GM19438 (cell line): ENCODE measurements at regions not wholly inside any gene's neighbourhood (a gene's known extent, or its start where the extent isn't known, plus 50 kb on each side); places are given as distances from the start of the nearest gene placed in this dataset.

Experiments used
- ATAC-seq: cut with Tn5 transposase; IDR thresholded peaks from one replicate; pipeline ENCODE4 v1.9.1; 2021; ENCODE audit warnings: low read depth; ENCODE audit not compliant: unreplicated experiment

DNA sequence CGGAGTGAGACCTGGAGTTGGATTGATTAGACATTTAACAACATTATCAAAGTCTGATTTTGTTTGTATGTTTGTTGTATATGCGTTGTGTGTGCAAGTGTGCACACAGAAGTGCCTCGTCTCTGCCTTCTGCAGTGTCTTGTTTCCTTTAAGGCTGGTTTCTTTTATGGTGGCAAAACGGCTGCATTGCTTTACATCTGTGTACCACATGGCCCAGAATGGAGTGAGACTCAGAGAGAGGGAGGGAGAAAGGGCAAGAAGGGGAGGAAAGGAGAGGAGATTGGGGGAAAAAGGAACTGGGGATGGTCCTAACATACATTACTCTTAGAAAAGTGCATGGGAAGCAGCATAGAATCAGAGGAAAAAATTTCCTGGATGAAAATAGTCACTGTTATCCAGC lies 99.7 kb upstream of the WLS start:
- no peak for ATAC-seq

- no peak for ATAC-seq
Observed at GRCh38 chr1:68331117-68331865, 99.0 kb upstream of the WLS start.

GRCh38 chr1:68330391-68330790 lies 98.1 kb upstream of the WLS start:
- ATAC-seq: no peak

DNA sequence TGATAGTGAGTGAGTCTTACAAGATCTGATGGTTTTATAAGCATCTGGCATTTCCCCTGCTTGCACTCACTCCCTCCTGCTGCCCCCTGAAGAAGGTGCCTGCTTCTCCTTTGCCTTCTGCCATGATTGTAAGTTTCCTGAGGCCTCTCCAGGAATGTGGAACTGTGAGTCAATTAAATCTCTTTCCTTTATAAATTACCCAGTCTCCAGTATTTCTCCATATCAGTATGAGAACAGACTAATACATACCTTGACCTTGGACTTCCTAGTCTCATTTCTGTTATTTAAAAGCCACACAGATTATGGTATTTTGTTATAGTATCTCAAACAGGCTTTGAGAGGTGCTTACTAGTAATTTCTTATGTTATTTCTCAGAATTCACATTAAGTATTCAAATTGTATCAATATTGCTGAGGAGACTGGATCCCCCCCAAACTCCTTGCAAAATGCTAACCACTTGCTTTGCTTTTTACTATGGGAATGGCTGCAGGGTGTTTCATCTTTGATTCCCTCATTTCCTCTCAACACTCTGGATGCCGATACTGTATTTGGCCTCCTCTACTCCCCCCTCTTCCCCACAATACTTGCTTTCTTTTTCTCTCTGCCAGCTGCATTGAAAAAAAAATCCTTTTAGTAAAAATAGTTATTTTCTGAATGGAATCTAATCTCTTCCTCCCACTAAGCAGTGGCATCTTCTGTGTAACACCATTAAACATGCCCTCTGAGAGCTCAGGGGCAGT lies 96.9 kb upstream of the WLS start:
- ATAC-seq: no peak

GRCh38 chr1:68328490-68328889 lies 96.2 kb upstream of the WLS start:
- no peak for ATAC-seq

DNA sequence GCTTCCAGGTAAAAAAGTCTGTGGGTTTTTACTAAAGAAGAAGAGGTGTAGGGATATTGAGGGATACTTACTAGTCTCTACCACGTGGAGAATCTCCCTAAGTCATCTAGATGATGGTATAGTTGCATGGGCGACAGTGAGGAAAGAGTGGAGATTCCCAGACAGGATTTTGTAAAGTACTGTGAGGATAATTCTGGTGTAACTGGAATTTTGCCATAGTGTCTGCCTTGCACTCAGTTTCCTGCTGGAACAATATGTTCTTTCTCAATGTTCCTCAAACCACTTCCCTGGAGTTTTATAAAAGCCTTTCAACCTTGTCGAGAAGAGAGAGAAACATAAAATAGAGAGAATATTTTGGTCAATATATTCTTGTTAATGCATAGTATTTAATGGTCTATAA lies 95.1 kb upstream of the WLS start:
- no peak for ATAC-seq

- ATAC-seq: no peak
Observed at GRCh38 chr1:68326481-68326880, 94.2 kb upstream of the WLS start.

DNA sequence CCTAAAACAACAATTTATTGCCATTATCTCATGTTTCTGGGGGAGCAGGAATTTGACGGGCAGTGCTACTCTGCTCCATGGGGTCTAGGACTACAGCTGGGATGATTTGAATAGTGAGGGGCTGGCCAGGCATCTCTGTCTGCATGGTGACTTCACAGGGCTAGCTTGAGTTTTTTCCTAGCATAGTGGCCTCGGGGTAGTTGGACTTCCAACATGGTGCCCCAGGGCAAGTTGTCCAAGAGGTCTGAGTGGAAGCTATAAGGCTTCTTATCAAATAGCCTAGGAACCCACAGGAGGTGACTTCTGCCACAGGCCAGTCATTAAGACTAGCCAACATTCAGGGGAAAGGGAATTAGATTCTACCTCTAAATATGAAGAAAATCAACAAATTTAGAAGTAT lies 92.0 kb upstream of the WLS start:
- no peak for ATAC-seq

DNA sequence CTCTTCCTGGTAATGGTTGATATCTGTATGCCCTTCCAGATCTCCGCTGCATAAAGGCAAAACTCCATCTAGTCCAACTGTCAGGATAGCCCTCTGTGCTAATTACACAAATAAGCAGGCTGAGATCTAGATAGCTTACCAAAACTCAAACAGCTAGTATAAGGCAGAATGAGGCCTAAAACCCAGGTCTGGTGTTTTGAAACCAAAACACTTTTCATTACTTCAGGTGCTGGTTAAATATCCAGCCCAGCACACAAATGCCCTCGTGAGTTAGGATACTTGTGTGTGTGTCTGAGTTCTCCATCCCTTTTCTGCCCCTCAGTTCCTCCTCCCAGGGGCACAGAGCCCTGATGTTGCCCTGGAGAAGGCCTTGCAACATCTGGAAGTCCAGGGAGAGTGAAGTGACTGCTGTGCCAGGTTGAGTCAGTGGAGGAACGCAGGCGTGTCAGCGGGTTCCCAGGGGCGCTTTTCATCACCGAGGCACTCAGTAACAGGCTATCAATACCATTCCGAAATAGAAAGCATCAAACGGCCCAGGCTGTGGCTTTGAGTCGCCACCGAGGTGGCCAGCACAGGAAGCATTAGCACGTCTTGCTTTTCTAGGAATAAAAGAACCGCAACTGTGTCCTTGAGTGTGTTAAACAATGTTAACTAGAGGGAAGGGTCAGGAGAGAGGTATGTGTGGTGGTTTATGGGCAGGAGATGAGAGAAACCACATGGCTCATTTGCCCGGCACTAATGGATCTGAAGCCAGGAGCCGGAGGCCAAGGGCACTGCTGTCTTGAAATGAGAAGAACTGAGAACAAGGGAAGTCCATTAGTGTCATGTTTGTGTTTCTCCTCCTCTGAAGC lies 90.7 kb upstream of the WLS start:
- no peak for ATAC-seq

- ATAC-seq: no peak
Observed at GRCh38 chr1:68322096-68322495, 89.8 kb upstream of the WLS start.

DNA sequence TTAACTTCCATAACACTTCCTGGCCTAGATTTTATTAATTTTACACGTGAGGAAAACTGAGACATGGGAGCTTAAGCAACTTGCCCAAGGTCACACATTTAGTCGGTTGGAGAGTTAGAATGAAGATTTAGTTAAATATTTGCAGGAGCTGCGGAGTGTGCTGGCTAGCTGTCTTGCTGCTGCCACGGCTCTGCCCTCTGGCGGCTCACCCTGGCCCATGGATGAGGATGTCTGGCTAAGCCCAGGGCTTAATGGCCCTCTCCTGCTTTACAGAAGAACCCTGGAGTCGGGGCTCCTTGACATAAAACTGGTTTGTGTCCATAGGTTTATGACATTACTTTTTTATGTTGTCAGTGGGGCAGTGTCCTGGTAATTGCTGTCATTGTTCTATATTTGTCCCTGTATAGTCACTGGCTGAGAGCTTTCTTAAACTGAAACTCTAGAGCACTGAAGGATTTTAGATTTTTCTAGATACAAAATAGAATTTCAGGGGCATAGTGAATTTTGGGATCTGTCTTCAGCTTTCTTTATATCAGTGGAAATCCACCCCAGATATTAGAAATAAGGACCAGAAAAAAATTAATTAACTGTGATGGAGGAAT lies 88.9 kb upstream of the WLS start:
- no peak for ATAC-seq

GRCh38 chr1:68320349-68320748 lies 88.0 kb upstream of the WLS start:
- ATAC-seq: no peak

- ATAC-seq: no peak
Observed at GRCh38 chr1:68319907-68320306, 87.6 kb upstream of the WLS start.

DNA sequence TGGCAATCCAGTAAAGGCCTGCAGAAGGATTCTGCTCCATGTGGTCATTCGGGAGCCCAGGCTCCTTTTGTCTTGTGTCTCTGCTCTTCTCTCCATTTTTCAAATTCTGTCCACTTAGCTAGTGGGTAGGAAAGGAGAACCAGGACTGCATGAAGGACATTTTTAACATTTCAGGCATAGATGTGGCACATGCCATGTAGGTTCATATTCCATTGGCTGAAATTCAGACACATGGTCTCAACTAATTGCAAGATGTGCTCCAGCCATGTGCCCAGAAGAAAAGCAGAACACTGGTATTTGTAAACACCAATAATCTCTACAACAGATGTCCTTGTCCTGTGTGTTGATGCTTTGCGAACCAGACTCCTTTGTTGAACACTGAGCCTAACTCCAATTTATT lies 85.2 kb upstream of the WLS start:
- ATAC-seq: no peak

DNA sequence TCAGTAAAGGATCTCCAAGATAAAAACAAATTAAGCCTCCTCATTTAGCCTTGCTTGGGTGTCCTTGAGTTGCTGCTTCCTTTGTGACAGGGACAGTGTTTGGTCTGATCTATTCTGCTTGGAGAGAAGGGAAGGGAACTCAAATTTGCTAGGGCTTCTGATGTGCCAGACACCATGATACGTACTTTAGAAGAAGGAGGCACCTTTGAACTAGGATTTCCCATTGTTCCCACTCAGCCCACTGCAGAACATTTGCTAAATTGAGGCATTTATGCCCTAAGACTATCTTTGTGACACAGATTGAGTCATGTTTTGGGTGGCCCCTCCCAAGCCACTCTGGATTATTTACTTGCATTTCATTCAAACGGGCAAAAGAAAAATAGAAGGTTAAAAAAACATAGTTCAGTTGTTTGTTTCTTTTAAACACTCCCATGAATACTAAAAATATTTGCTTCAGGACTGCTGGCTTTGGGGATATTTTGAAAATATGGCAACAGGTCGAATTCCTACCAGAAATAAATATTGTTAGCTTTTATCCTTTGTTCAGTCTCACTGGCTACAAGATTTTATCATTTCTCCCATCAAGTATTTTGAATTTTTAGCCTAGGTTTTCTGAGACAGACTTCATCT lies 81.9 kb upstream of the WLS start:
- no peak for ATAC-seq

- ATAC-seq: no peak
Observed at GRCh38 chr1:68313735-68314134, 81.4 kb upstream of the WLS start.

GRCh38 chr1:68308034-68308433 lies 75.7 kb upstream of the WLS start:
- no peak for ATAC-seq

GRCh38 chr1:68307378-68307787 lies 75.1 kb upstream of the WLS start:
- ATAC-seq: no peak

GRCh38 chr1:68301471-68302001 lies 69.2 kb upstream of the WLS start:
- no peak for ATAC-seq

DNA sequence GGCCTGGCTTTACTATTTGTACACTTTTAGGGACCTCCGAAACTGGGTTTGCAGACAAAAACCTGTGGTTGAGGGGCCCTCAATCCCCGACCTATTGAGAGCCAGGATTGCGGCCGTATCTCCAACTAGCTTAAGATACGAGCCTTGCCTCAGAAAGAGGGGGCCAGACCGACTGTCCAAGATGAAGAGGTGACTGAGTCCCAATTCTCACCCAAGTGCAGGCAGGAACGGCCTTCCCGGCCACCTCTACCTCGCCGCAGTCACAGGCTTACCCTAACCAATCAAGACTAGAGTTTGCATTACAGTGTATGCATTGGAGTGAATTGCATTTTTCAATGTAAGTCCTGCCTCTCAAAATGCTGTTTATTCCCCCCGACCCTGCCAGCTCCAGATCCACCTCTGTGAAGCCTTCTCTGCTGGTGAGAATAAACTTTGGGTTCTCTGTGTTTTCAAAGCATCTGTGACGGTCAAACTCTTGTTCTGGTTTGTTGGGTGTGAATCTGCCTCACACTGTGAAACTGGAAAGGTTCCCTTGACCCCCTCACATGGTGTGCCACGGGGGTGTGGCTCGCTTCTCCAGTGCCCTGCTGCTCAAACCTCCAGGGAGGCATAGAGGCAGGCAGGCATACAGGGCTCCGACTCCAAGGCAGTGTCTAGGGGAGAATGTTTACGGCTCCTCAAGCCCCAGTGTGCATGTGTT lies 62.2 kb upstream of the WLS start:
- ATAC-seq: no peak
